Mucosa of stomach (tissue), 1 donor: ENCODE measurements at regions not wholly inside any gene's neighbourhood (a gene's known extent, or its start where the extent isn't known, plus 50 kb on each side); places are given as distances from the start of the nearest gene placed in this dataset.
"Not testable (repeated sequence)": the region's sequence is repeated elsewhere in the genome, so short reads cannot be mapped to it uniquely, and the experiment has no call there.

Experiments
- H3K27me3 ChIP-seq: one replicate; pipeline ENCODE4 v1.7.0; 2013; ENCODE audit warnings: mild to moderate bottlenecking, low read length; ENCODE audit not compliant: control insufficient read depth, insufficient read depth
- H3K36me3 ChIP-seq: one replicate; pipeline ENCODE4 v1.7.0; 2013; ENCODE audit warnings: low read length; ENCODE audit not compliant: control insufficient read depth, insufficient read depth
- H3K4me1 ChIP-seq: one replicate; pipeline ENCODE4 v1.7.0; 2013; ENCODE audit warnings: mild to moderate bottlenecking, low read length; ENCODE audit not compliant: control insufficient read depth, insufficient read depth
- H3K4me3 ChIP-seq: one replicate; pipeline ENCODE4 v1.7.0; 2013; ENCODE audit warnings: low read length
- H3K9ac ChIP-seq: one replicate; pipeline ENCODE4 v1.7.0; 2013; ENCODE audit warnings: mild to moderate bottlenecking, low read length, moderate library complexity
- H3K9me3 ChIP-seq: one replicate; pipeline ENCODE4 v1.7.0; 2013; ENCODE audit warnings: mild to moderate bottlenecking, low read length, moderate library complexity; ENCODE audit not compliant: control insufficient read depth
- donor health status: Pancreatic carcinoma.

GRCh38 chr6:164049517-164049988 lies 635.0 kb downstream of the QKI start:
- Histone ChIP-seq H3K36me3 (no peaks in the 10 kb centered on the region), H3K27me3 (no peaks in the 10 kb centered on the region), H3K4me1 (no peaks in the 10 kb centered on the region), H3K4me3 (no peak overlapping the region), H3K9ac (no peak overlapping the region), H3K9me3 (no peaks in the 10 kb centered on the region)

GRCh38 chr6:164048840-164049516 lies 634.5 kb downstream of the QKI start:
- Histone ChIP-seq H3K4me1 (no peaks in the 10 kb centered on the region), H3K27me3 (no peaks in the 10 kb centered on the region), H3K9me3 (no peaks in the 10 kb centered on the region), H3K36me3 (no peaks in the 10 kb centered on the region), H3K9ac (no peak overlapping the region), H3K4me3 (no peak overlapping the region)

- Histone ChIP-seq H3K4me3 (no peak overlapping the region), H3K9me3 (no peaks in the 10 kb centered on the region), H3K36me3 (no peaks in the 10 kb centered on the region), H3K9ac (no peak overlapping the region), H3K27me3 (no peaks in the 10 kb centered on the region), H3K4me1 (no peaks in the 10 kb centered on the region)
These were observed 630.6 kb downstream of the QKI start for GRCh38 chr6:164045082-164045481.

GRCh38 chr6:164043656-164044055 lies 629.1 kb downstream of the QKI start:
- H3K9me3 ChIP-seq, H3K9ac ChIP-seq, H3K27me3 ChIP-seq, H3K4me3 ChIP-seq, H3K4me1 ChIP-seq, H3K36me3 ChIP-seq: not testable (repeated sequence)

- H3K4me1 ChIP-seq = no peaks in the 10 kb centered on the region
- no peaks in the 10 kb centered on the region for H3K27me3 ChIP-seq
- no peaks in the 10 kb centered on the region for H3K9me3 ChIP-seq
- no peak overlapping the region for H3K9ac ChIP-seq
- H3K36me3 ChIP-seq = no peaks in the 10 kb centered on the region
- H3K4me3 ChIP-seq = no peak overlapping the region
These were observed 627.7 kb downstream of the QKI start for GRCh38 chr6:164042212-164042611.

- Histone ChIP-seq H3K27me3 (no peaks in the 10 kb centered on the region), H3K4me3 (no peak overlapping the region), H3K9ac (no peak overlapping the region), H3K36me3 (no peaks in the 10 kb centered on the region), H3K4me1 (no peaks in the 10 kb centered on the region), H3K9me3 (no peaks in the 10 kb centered on the region)
These were observed 626.5 kb downstream of the QKI start for GRCh38 chr6:164040994-164041393.

- no peaks in the 10 kb centered on the region for H3K36me3 ChIP-seq
- no peaks in the 10 kb centered on the region for H3K27me3 ChIP-seq
- H3K9ac ChIP-seq = no peak overlapping the region
- H3K4me3 ChIP-seq = no peak overlapping the region
- no peaks in the 10 kb centered on the region for H3K9me3 ChIP-seq
- no peaks in the 10 kb centered on the region for H3K4me1 ChIP-seq
These were observed 625.4 kb downstream of the QKI start for GRCh38 chr6:164039954-164040375.

- Histone ChIP-seq H3K9me3 (no peaks in the 10 kb centered on the region), H3K4me3 (no peak overlapping the region), H3K27me3 (no peaks in the 10 kb centered on the region), H3K36me3 (no peaks in the 10 kb centered on the region), H3K9ac (no peak overlapping the region), H3K4me1 (no peaks in the 10 kb centered on the region)
These were observed 622.8 kb downstream of the QKI start for GRCh38 chr6:164037171-164037870.

GRCh38 chr6:164035900-164036485 lies 621.5 kb downstream of the QKI start:
- Histone ChIP-seq H3K9me3 (no peaks in the 10 kb centered on the region), H3K36me3 (no peaks in the 10 kb centered on the region), H3K9ac (no peak overlapping the region), H3K27me3 (no peaks in the 10 kb centered on the region), H3K4me3 (no peak overlapping the region), H3K4me1 (no peaks in the 10 kb centered on the region)

GRCh38 chr6:164034602-164035140 lies 620.2 kb downstream of the QKI start:
- Histone ChIP-seq H3K9ac (no peak overlapping the region), H3K9me3 (no peaks in the 10 kb centered on the region), H3K36me3 (no peaks in the 10 kb centered on the region), H3K4me3 (no peak overlapping the region), H3K4me1 (no peaks in the 10 kb centered on the region), H3K27me3 (no peaks in the 10 kb centered on the region)

GRCh38 chr6:164025180-164025579 lies 610.7 kb downstream of the QKI start:
- Histone ChIP-seq H3K4me3 (no peak overlapping the region), H3K4me1 (no peaks in the 10 kb centered on the region), H3K36me3 (no peaks in the 10 kb centered on the region), H3K9ac (no peak overlapping the region), H3K27me3 (no peaks in the 10 kb centered on the region), H3K9me3 (no peaks in the 10 kb centered on the region)

- Histone ChIP-seq H3K4me3 (no peak overlapping the region), H3K9ac (no peak overlapping the region), H3K36me3 (no peaks in the 10 kb centered on the region), H3K27me3 (no peaks in the 10 kb centered on the region), H3K4me1 (no peaks in the 10 kb centered on the region), H3K9me3 (no peaks in the 10 kb centered on the region)
These were observed 609.0 kb downstream of the QKI start for GRCh38 chr6:164023535-164023934.
